GM19452 (cell line): ENCODE measurements at regions not wholly inside any gene's neighbourhood (a gene's known extent, or its start where the extent isn't known, plus 50 kb on each side); places are given as distances from the start of the nearest gene placed in this dataset.
A peak's percentile ranks its signal among the peaks of the same experiment; 100 is the strongest.
"Not testable (repeated sequence)": the region's sequence is repeated elsewhere in the genome, so short reads cannot be mapped to it uniquely, and the experiment has no call there.

Experiments
- ATAC-seq: cut with Tn5 transposase; IDR thresholded peaks from one replicate; pipeline ENCODE4 v1.9.1; 2021; ENCODE audit not compliant: unreplicated experiment

- ATAC-seq = no peak
These were observed 118.5 kb upstream of the KYNU start for GRCh38 chr2:142758973-142759372.

GRCh38 chr2:142757111-142757510 is 120.4 kb upstream of the KYNU start:
- no peak for ATAC-seq

- ATAC-seq = no peak
These were observed 121.0 kb upstream of the KYNU start for GRCh38 chr2:142756430-142756829.

GRCh38 chr2:142755191-142755590 is 122.3 kb upstream of the KYNU start:
- ATAC-seq = no peak

GRCh38 chr2:142754182-142754581 is 123.3 kb upstream of the KYNU start:
- ATAC-seq = no peak

GRCh38 chr2:142750858-142751257 is 126.6 kb upstream of the KYNU start:
- ATAC-seq = no peak

GRCh38 chr2:142748559-142749099 is 128.8 kb upstream of the KYNU start:
- ATAC-seq = no peak

GRCh38 chr2:142745691-142746090 is 131.8 kb upstream of the KYNU start:
- ATAC-seq = no peak

GRCh38 chr2:142742371-142743214 is 134.9 kb upstream of the KYNU start:
- no peak for ATAC-seq

GRCh38 chr2:142741764-142742269 is 135.6 kb upstream of the KYNU start:
- ATAC-seq = no peak

- no peak for ATAC-seq
These were observed 142.7 kb upstream of the KYNU start for GRCh38 chr2:142734770-142735169.

- ATAC-seq = no peak
These were observed 143.2 kb upstream of the KYNU start for GRCh38 chr2:142734231-142734630.

GRCh38 chr2:142729814-142730213 is 147.7 kb upstream of the KYNU start:
- ATAC-seq = not testable (repeated sequence)

- ATAC-seq = not testable (repeated sequence)
These were observed 149.5 kb upstream of the KYNU start for GRCh38 chr2:142727821-142728478.

- ATAC-seq = no peak
These were observed 152.1 kb upstream of the KYNU start for GRCh38 chr2:142725386-142725785.

GRCh38 chr2:142724713-142725349 is 152.6 kb upstream of the KYNU start:
- ATAC-seq = peak; percentile 49

- no peak for ATAC-seq
These were observed 153.3 kb upstream of the KYNU start for GRCh38 chr2:142724186-142724585.

GRCh38 chr2:142723236-142723635 is 154.2 kb upstream of the KYNU start:
- ATAC-seq = no peak

GRCh38 chr2:142722569-142722968 is 154.9 kb upstream of the KYNU start:
- no peak for ATAC-seq

- ATAC-seq = no peak
These were observed 155.4 kb upstream of the KYNU start for GRCh38 chr2:142722086-142722485.

GRCh38 chr2:142721015-142721414 is 156.4 kb upstream of the KYNU start:
- ATAC-seq = no peak
